IMR-90 (cell line): ENCODE measurements at regions not wholly inside any gene's neighbourhood (a gene's known extent, or its start where the extent isn't known, plus 50 kb on each side); places are given as distances from the start of the nearest gene placed in this dataset.

Experiments
- ATAC-seq: fragments of 200-7000 bp; cut with Tn5 transposase; 2 replicates; pipeline ENCODE4 v1.9.1; 2020; ENCODE audit warnings: low read depth, mild to moderate bottlenecking, moderate library complexity
- BruUV-seq: library from RNA; stranded (reverse); fragments of 400-500 nt; replicated peaks from 2 replicates; lab custom pipeline; 2021; lab: Mats Ljungman, UMichigan
- CTCF ChIA-PET: fragments of 300-600 bp; formaldehyde crosslinking; extraction: SDS; loops from one replicate; lab custom pipeline; 2021; ENCODE audit warnings: antibody characterized with exemption; lab: Yijun Ruan, JAX
- POLR2A ChIA-PET: fragments of 300-600 bp; sonication (Branson Sonifier 250); formaldehyde crosslinking; loops from one replicate; lab custom pipeline; 2022; ENCODE audit warnings: antibody characterized with exemption; ENCODE audit not compliant: unreplicated experiment; lab: Charles Lee
- DNase-seq: peaks from one replicate; pipeline ENCODE4 v3.0.0; 2013
- H2AFZ ChIP-seq: replicated peaks from 2 replicates; pipeline ENCODE3; 2013; ENCODE audit warnings: low read length, mild to moderate bottlenecking; ENCODE audit not compliant: poor library complexity
- H2AK5ac ChIP-seq: 2 replicates; pipeline ENCODE4 v1.6.1; 2013; ENCODE audit warnings: low read depth, low read length, inconsistent platforms
- H2AK9ac ChIP-seq: replicated peaks from 2 replicates; pipeline ENCODE3; 2013; ENCODE audit warnings: mild to moderate bottlenecking, low read depth, low read length, moderate library complexity; ENCODE audit not compliant: poor library complexity
- H2BK120ac ChIP-seq: 2 replicates; pipeline ENCODE4 v1.6.1; 2013; ENCODE audit warnings: low read depth, low read length, inconsistent platforms
- H2BK15ac ChIP-seq: 3 replicates; pipeline ENCODE4 v1.6.1; 2013; ENCODE audit warnings: low read depth, low read length, inconsistent platforms
- H2BK20ac ChIP-seq: 2 replicates; pipeline ENCODE4 v1.6.1; 2013; ENCODE audit warnings: low read depth, mild to moderate bottlenecking, inconsistent platforms, low read length, moderate library complexity
- H2BK5ac ChIP-seq: 2 replicates; pipeline ENCODE4 v1.6.1; 2013; ENCODE audit warnings: mild to moderate bottlenecking, low read depth, low read length, inconsistent platforms; ENCODE audit not compliant: poor library complexity, severe bottlenecking
- H3K14ac ChIP-seq: replicated peaks from 2 replicates; pipeline ENCODE4 v1.6.1; 2013; ENCODE audit warnings: low read depth, low read length, inconsistent platforms
- H3K18ac ChIP-seq: 2 replicates; pipeline ENCODE4 v1.6.1; 2013; ENCODE audit warnings: low read depth, low read length, control low read depth
- H3K23ac ChIP-seq: 2 replicates; pipeline ENCODE4 v1.6.1; 2013; ENCODE audit warnings: low read depth, low read length, inconsistent platforms
- H3K27ac ChIP-seq: 2 replicates; pipeline ENCODE4 v1.5.1; 2013; ENCODE audit warnings: mild to moderate bottlenecking, control low read depth, low read length; ENCODE audit not compliant: insufficient read depth
- H3K27me3 ChIP-seq: 2 replicates; pipeline ENCODE4 v1.6.1; 2013; ENCODE audit warnings: low read length; ENCODE audit not compliant: control insufficient read depth, insufficient read depth
- H3K36me3 ChIP-seq: 2 replicates; pipeline ENCODE4 v1.6.1; 2013; ENCODE audit warnings: low read length, mixed read lengths; ENCODE audit not compliant: control insufficient read depth, insufficient read depth
- H3K4ac ChIP-seq: 2 replicates; pipeline ENCODE4 v1.6.1; 2013; ENCODE audit warnings: low read depth, low read length, inconsistent platforms
- H3K4me1 ChIP-seq: 2 replicates; pipeline ENCODE4 v1.6.1; 2013; ENCODE audit warnings: low read length, mixed read lengths; ENCODE audit not compliant: control insufficient read depth, insufficient read depth
- H3K4me2 ChIP-seq: 2 replicates; pipeline ENCODE4 v1.6.1; 2013; ENCODE audit warnings: low read depth, mild to moderate bottlenecking, control low read depth, low read length, moderate library complexity
- H3K4me3 ChIP-seq: 2 replicates; pipeline ENCODE4 v1.5.1; 2013; ENCODE audit warnings: low read depth, mild to moderate bottlenecking, control low read depth, low read length, moderate library complexity; ENCODE audit not compliant: insufficient read depth
- H3K56ac ChIP-seq: 2 replicates; pipeline ENCODE4 v1.6.1; 2013; ENCODE audit warnings: low read length, inconsistent platforms; ENCODE audit not compliant: insufficient read depth; ENCODE audit errors: extremely low read depth
- H3K79me1 ChIP-seq, 2 experiments: 2 replicates each; pipeline ENCODE4 v1.6.1; 2013; ENCODE audit warnings: low read length in 2 of 2, inconsistent platforms in 1 of 2, low read depth in 1 of 2
- H3K9ac ChIP-seq: 2 replicates; pipeline ENCODE4 v1.6.1; 2013; ENCODE audit warnings: low read depth, low read length, control low read depth
- H3K9me1 ChIP-seq: 2 replicates; pipeline ENCODE4 v1.6.1; 2013; ENCODE audit warnings: low read length, inconsistent platforms; ENCODE audit not compliant: insufficient read depth
- H3K9me3 ChIP-seq: 2 replicates; pipeline ENCODE4 v1.6.1; 2013; ENCODE audit warnings: low read length; ENCODE audit not compliant: control insufficient read depth, insufficient read depth
- H4K20me1 ChIP-seq: 2 replicates; pipeline ENCODE4 v1.6.1; 2013; ENCODE audit warnings: low read length, inconsistent platforms; ENCODE audit not compliant: insufficient read depth
- H4K5ac ChIP-seq: 2 replicates; pipeline ENCODE4 v1.6.1; 2013; ENCODE audit warnings: mild to moderate bottlenecking, low read depth, low read length, control low read depth
- H4K8ac ChIP-seq, 2 experiments: 2 replicates each; pipeline ENCODE4 v1.6.1; 2013; ENCODE audit warnings: low read depth in 2 of 2, low read length in 2 of 2, control low read depth in 1 of 2, inconsistent platforms in 1 of 2
- H4K91ac ChIP-seq: 2 replicates; pipeline ENCODE4 v1.6.1; 2013; ENCODE audit warnings: low read depth, low read length, inconsistent platforms; ENCODE audit not compliant: insufficient read depth
- BHLHE40 ChIP-seq: fragments of 150-350 bp; IDR thresholded peaks from 2 replicates; pipeline ENCODE4 v1.6.1; 2016; ENCODE audit warnings: mild to moderate bottlenecking, low read depth, low read length
- CEBPB ChIP-seq: IDR thresholded peaks from 2 replicates; pipeline ENCODE4 v1.6.1; 2012; ENCODE audit warnings: low read depth, low read length, improper control_type of control experiment
- CHD1 ChIP-seq: IDR thresholded peaks from 2 replicates; pipeline ENCODE4 v1.6.1; 2012; ENCODE audit warnings: low read depth, low read length, improper control_type of control experiment
- CTCF ChIP-seq: conservative IDR thresholded peaks from 2 replicates; pipeline ENCODE4 v1.5.1; 2012; ENCODE audit warnings: mild to moderate bottlenecking, low read depth, low read length, improper control_type of control experiment
- FOS ChIP-seq: fragments of 150-350 bp; IDR thresholded peaks from 2 replicates; pipeline ENCODE4 v1.6.1; 2016; ENCODE audit warnings: low read depth, low read length
- MAFK ChIP-seq: IDR thresholded peaks from 2 replicates; pipeline ENCODE4 v1.6.1; 2012; ENCODE audit warnings: low read depth, low read length, improper control_type of control experiment
- MAZ ChIP-seq: IDR thresholded peaks from 2 replicates; pipeline ENCODE4 v1.6.1; 2012; ENCODE audit warnings: low read depth, mild to moderate bottlenecking, low read length, improper control_type of control experiment, moderate library complexity, borderline replicate concordance
- MXI1 ChIP-seq: IDR thresholded peaks from 2 replicates; pipeline ENCODE4 v1.6.1; 2012; ENCODE audit warnings: low read depth, mild to moderate bottlenecking, low read length, moderate library complexity, borderline replicate concordance
- NFE2L2 ChIP-seq: fragments of 150-350 bp; IDR thresholded peaks from 2 replicates; pipeline ENCODE4 v1.6.1; 2016; ENCODE audit warnings: low read depth, mild to moderate bottlenecking, low read length
- POLR2A ChIP-seq: IDR thresholded peaks from 2 replicates; pipeline ENCODE4 v1.6.1; 2012; ENCODE audit warnings: mild to moderate bottlenecking, low read depth, low read length
- RAD21 ChIP-seq: IDR thresholded peaks from 2 replicates; pipeline ENCODE4 v1.6.1; 2012; ENCODE audit warnings: low read length, improper control_type of control experiment
- RCOR1 ChIP-seq: IDR thresholded peaks from 2 replicates; pipeline ENCODE4 v1.6.1; 2012; ENCODE audit warnings: mild to moderate bottlenecking, low read length, improper control_type of control experiment; ENCODE audit not compliant: insufficient replicate concordance
- RFX5 ChIP-seq: IDR thresholded peaks from 2 replicates; pipeline ENCODE4 v1.8.0; 2012; ENCODE audit warnings: low read depth, mild to moderate bottlenecking, low read length, moderate library complexity
- SMC3 ChIP-seq: fragments of 150-350 bp; IDR thresholded peaks from 2 replicates; pipeline ENCODE4 v1.6.1; 2016; ENCODE audit warnings: low read depth, mild to moderate bottlenecking, antibody characterized with exemption, low read length, moderate library complexity
- USF2 ChIP-seq: fragments of 150-350 bp; IDR thresholded peaks from 2 replicates; pipeline ENCODE4 v1.6.1; 2017; ENCODE audit warnings: mild to moderate bottlenecking, antibody characterized with exemption, low read length, low read depth
- WGBS, 2 experiments: methylation state at CpG; one replicate each; pipeline versions ENCODE4 v1.1.5 to v1.1.7; 2013; ENCODE audit warnings: missing lambda C conversion rate in 2 of 2; ENCODE audit not compliant: insufficient read length in 1 of 2; ENCODE audit errors: extremely low coverage in 2 of 2; 5-methylcytosine and 5-hydroxymethylcytosine counted together
- dilution Hi-C: fragments of 300-500 bp; cut with HindIII; formaldehyde crosslinking; loops from one replicate; pipeline ENCODE4 v1.14.3; 2018; ENCODE audit warnings: low sequenced_read_pairs; ENCODE audit not compliant: unreplicated experiment
- in situ Hi-C: fragments of 300-500 bp; cut with MboI; formaldehyde crosslinking; loops from 3 replicates; pipeline ENCODE4 v1.14.3; 2019; ENCODE audit warnings: low sequenced_read_pairs, inconsistent platforms, mixed read lengths
- intact Hi-C: fragments of 100-400 bp; cut with micrococcal nuclease; formaldehyde crosslinking; loops from 2 replicates; pipeline ENCODE4 v1.10.0; 2022
- TF ChIP-seq, protein P1 (sequence below): fragments of 150-350 bp; IDR thresholded peaks from 2 replicates; pipeline ENCODE4 v1.6.1; 2016; ENCODE audit warnings: low read depth, mild to moderate bottlenecking, low read length, moderate library complexity, borderline replicate concordance

DNA sequence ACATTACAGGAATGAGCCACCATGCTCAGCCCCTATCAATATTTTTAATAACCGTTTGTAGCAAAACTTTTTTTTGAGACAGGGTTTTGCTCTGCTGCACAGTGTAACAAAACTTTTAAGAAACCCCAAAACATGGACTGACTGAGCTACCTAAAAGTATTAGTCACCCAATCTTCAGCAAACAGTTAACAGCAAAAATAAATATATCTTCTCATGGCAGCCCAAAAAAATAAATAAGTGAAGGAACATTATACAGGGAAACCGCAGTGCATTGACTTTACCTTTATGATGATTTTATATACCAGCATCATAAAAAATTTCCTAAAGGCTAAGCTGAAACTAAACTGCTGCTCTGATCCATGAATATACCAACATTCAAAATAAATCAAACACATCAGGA lies 424.6 kb downstream of the METTL4 start:
- Histone ChIP-seq H3K4me3 (no peak overlapping the region), H2AFZ (no peak overlapping the region), H3K27me3 (no peaks in the 10 kb centered on the region), H2AK9ac (no peak overlapping the region), H3K56ac (no peak overlapping the region), H3K79me1 (no peaks in the 10 kb centered on the region), H3K14ac (no peak overlapping the region), H3K9ac (no peak overlapping the region), H4K91ac (no peak overlapping the region), H3K4me1 (no peaks in the 10 kb centered on the region), H3K4ac (no peak overlapping the region), H2BK15ac (no peak overlapping the region), H2BK120ac (no peak overlapping the region), H2AK5ac (no peak overlapping the region), H3K27ac (no peak overlapping the region), H3K23ac (no peak overlapping the region), H4K8ac (no peak overlapping the region), H4K5ac (no peak overlapping the region), H3K9me1 (no peaks in the 10 kb centered on the region), H3K18ac (no peak overlapping the region), H3K4me2 (no peak overlapping the region), H4K20me1 (no peaks in the 10 kb centered on the region), H2BK5ac (no peak overlapping the region), H3K9me3 (no peaks in the 10 kb centered on the region), H2BK20ac (no peak overlapping the region), H3K36me3 (no peaks in the 10 kb centered on the region)
- TF ChIP-seq MAFK (no peak), NFE2L2 (no peak), SMC3 (no peak), RAD21 (no peak), CHD1 (no peak), RFX5 (no peak), CEBPB (no peak), RCOR1 (no peak), BHLHE40 (no peak), FOS (no peak), MAZ (no peak), CTCF (no peak), POLR2A (no peak), MXI1 (no peak), USF2 (no peak)
- TF ChIP-seq, protein P1, sequence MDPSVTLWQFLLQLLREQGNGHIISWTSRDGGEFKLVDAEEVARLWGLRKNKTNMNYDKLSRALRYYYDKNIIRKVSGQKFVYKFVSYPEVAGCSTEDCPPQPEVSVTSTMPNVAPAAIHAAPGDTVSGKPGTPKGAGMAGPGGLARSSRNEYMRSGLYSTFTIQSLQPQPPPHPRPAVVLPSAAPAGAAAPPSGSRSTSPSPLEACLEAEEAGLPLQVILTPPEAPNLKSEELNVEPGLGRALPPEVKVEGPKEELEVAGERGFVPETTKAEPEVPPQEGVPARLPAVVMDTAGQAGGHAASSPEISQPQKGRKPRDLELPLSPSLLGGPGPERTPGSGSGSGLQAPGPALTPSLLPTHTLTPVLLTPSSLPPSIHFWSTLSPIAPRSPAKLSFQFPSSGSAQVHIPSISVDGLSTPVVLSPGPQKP, result no peak
- ATAC-seq (no peak), DNase-seq (no peak)
- intact Hi-C loops, result no loop called here
- 60% methylated on average over 1 of the region's 2 CpGs; no CpG with 5 or more reads in 1 of the 2 experiments for WGBS, 2 experiments
- dilution Hi-C loops, result no loop called here
- CTCF ChIA-PET, result no interaction called here
- in situ Hi-C loops, result no loop called here
- POLR2A ChIA-PET, result no interaction called here
- BruUV-seq, result no TSS peak
